ENCODE measurements at regions not wholly inside any gene's neighbourhood (a gene's known extent, or its start where the extent isn't known, plus 50 kb on each side); places are given as distances from the start of the nearest gene placed in this dataset.

GRCh38 chr2:41840702-41841551, 206.9 kb upstream of the PKDCC start:
- POLR2A ChIA-PET, result interaction anchor here (0.6 to 1.0 kb wide), 2 partner anchors 13 to 653 kb away, joined by 3 to 7 read pairs; partner anchors contain the start of gene KCNG3
- no peaks in the 10 kb centered on the region for H3K4me1 ChIP-seq
- no peaks in the 10 kb centered on the region for H3K9me3 ChIP-seq
- TSS peak; percentile 96 for BruUV-seq (replicated peaks)
- Mint-ChIP-seq H3K27me3 (ENCODE audit: insufficient read depth, unreplicated experiment) (peaks cover 3% of the 10 kb centered on the region), H3K9me3 (ENCODE audit: unreplicated experiment) (no peaks in the 10 kb centered on the region), H3K27ac (ENCODE audit: unreplicated experiment) (peak overlapping the region; percentile 77), H3K4me1 (ENCODE audit: low read depth, unreplicated experiment) (no peaks in the 10 kb centered on the region), H3K4me3 (ENCODE audit: unreplicated experiment) (peak overlapping the region; percentile 91), H3K36me3 (ENCODE audit: insufficient read depth, unreplicated experiment) (peaks cover 8% of the 10 kb centered on the region)
- CTCF ChIA-PET, result interaction anchor here (0.8 to 1.9 kb wide), 6 partner anchors 13 to 251 kb away, joined by 3 to 10 read pairs (median 4); no protein-coding TSS in a partner anchor
- intact Hi-C loops (cut with micrococcal nuclease; ENCODE audit: unreplicated experiment), result loop anchor here (1.0 to 5.0 kb wide), 9 partner anchors 7 to 822 kb away; no protein-coding TSS in a partner anchor
- no peaks in the 10 kb centered on the region for H3K27me3 ChIP-seq (replicated peaks; ENCODE audit: control insufficient read depth, insufficient read depth, low read length)
- peak; percentile 98 to 99 for DNase-seq
- peak overlapping the region; percentile 56 for H3K4me3 ChIP-seq (ENCODE audit: low read depth, low read length)
- no peaks in the 10 kb centered on the region for H3K36me3 ChIP-seq (ENCODE audit: control insufficient read depth, insufficient read depth, low read length)
- peak; percentile 98 to 100 for TF ChIP-seq CTCF (IDR thresholded peaks at IDR 0.05; ENCODE audit: insufficient read depth in 1 of 2, low read depth in 1 of 2, low read length in 1 of 2, severe bottlenecking in 1 of 2, unreplicated experiment in 1 of 2)

DNA sequence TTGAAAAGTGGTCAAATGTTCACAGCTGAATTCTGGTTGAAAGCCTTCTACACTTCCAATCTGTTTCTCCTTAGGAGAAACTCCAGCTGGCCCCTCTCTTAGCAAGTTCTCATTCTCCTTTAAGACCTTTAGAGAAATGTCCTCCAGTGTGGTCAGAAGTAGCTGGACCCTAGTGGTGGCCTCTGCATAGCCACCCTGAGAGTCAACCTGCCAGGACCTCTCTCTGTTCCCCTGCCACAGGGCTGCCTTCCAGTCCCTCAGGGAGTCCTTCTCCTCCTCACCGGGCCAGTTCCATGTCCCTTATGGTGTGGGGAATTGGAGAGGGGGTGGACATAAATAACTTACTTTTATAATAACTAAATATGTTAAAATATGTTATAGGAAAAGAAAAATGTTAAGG, 200.9 kb upstream of the PKDCC start:
- Histone ChIP-seq H3K4me3 (ENCODE audit: low read depth, low read length) (no peak overlapping the region), H3K4me1 (peaks cover 9% of the 10 kb centered on the region), H3K36me3 (ENCODE audit: control insufficient read depth, insufficient read depth, low read length) (no peaks in the 10 kb centered on the region), H3K27me3 (replicated peaks; ENCODE audit: control insufficient read depth, insufficient read depth, low read length) (no peaks in the 10 kb centered on the region), H3K9me3 (no peaks in the 10 kb centered on the region)
- ChIA-PET CTCF (no interaction called here), POLR2A (no interaction called here)
- H3K36me3 Mint-ChIP-seq (ENCODE audit: insufficient read depth, unreplicated experiment), result no peaks in the 10 kb centered on the region
- TF ChIP-seq CTCF (IDR thresholded peaks at IDR 0.05; ENCODE audit: insufficient read depth in 1 of 2, low read depth in 1 of 2, low read length in 1 of 2, severe bottlenecking in 1 of 2, unreplicated experiment in 1 of 2), result no peak
- no peak overlapping the region for H3K4me3 Mint-ChIP-seq (ENCODE audit: unreplicated experiment)
- BruUV-seq (replicated peaks), result no TSS peak
- no peak overlapping the region for H3K27ac Mint-ChIP-seq (ENCODE audit: unreplicated experiment)
- H3K9me3 Mint-ChIP-seq (ENCODE audit: unreplicated experiment), result no peaks in the 10 kb centered on the region
- H3K27me3 Mint-ChIP-seq (ENCODE audit: insufficient read depth, unreplicated experiment), result no peaks in the 10 kb centered on the region
- H3K4me1 Mint-ChIP-seq (ENCODE audit: low read depth, unreplicated experiment), result peaks cover 15% of the 10 kb centered on the region
- intact Hi-C loops (cut with micrococcal nuclease; ENCODE audit: unreplicated experiment), result loop anchor here (5.0 kb wide), 1 partner anchor 345 kb away; no protein-coding TSS in a partner anchor
- DNase-seq, result no peak

GRCh38 chr2:41847744-41848441, 199.9 kb upstream of the PKDCC start:
- no peak overlapping the region for H3K4me3 ChIP-seq (ENCODE audit: low read depth, low read length)
- TF ChIP-seq CTCF (IDR thresholded peaks at IDR 0.05; ENCODE audit: insufficient read depth in 1 of 2, low read depth in 1 of 2, low read length in 1 of 2, severe bottlenecking in 1 of 2, unreplicated experiment in 1 of 2), result no peak
- peaks cover 9% of the 10 kb centered on the region for H3K4me1 ChIP-seq
- ChIA-PET POLR2A (interaction anchor here (0.5 to 1.0 kb wide), 2 partner anchors 12 to 38 kb away, joined by 3 read pairs; no protein-coding TSS in a partner anchor), CTCF (interaction anchor here (0.6 to 1.4 kb wide), 5 partner anchors 18 to 239 kb away, joined by 3 to 4 read pairs (median 3); no protein-coding TSS in a partner anchor)
- peak in 1 of 2 experiments; percentile 65 for DNase-seq
- Mint-ChIP-seq H3K9me3 (ENCODE audit: unreplicated experiment) (no peaks in the 10 kb centered on the region), H3K36me3 (ENCODE audit: insufficient read depth, unreplicated experiment) (no peaks in the 10 kb centered on the region), H3K4me1 (ENCODE audit: low read depth, unreplicated experiment) (peaks cover 15% of the 10 kb centered on the region), H3K27me3 (ENCODE audit: insufficient read depth, unreplicated experiment) (no peaks in the 10 kb centered on the region), H3K4me3 (ENCODE audit: unreplicated experiment) (no peak overlapping the region), H3K27ac (ENCODE audit: unreplicated experiment) (no peak overlapping the region)
- H3K36me3 ChIP-seq (ENCODE audit: control insufficient read depth, insufficient read depth, low read length), result no peaks in the 10 kb centered on the region
- BruUV-seq (replicated peaks), result no TSS peak
- no peaks in the 10 kb centered on the region for H3K9me3 ChIP-seq
- intact Hi-C loops (cut with micrococcal nuclease; ENCODE audit: unreplicated experiment), result loop anchor here (1.0 to 5.0 kb wide), 4 partner anchors 8 to 344 kb away; no protein-coding TSS in a partner anchor
- no peaks in the 10 kb centered on the region for H3K27me3 ChIP-seq (replicated peaks; ENCODE audit: control insufficient read depth, insufficient read depth, low read length)
